ENCODE measurements at regions not wholly inside any gene's neighbourhood (a gene's known extent, or its start where the extent isn't known, plus 50 kb on each side); places are given as distances from the start of the nearest gene placed in this dataset.

- TF ChIP-seq CSDC2 (CRISPR knock-in tag; IDR thresholded peaks at IDR 0.05) (no peak), ZNF565 (CRISPR knock-in tag; conservative IDR thresholded peaks at IDR 0.05; ENCODE audit: low read depth) (no peak), OSR1 (CRISPR knock-in tag; IDR thresholded peaks at IDR 0.05) (no peak), TOX (CRISPR knock-in tag; IDR thresholded peaks at IDR 0.05; ENCODE audit: borderline replicate concordance) (no peak), TCF4 (CRISPR knock-in tag; IDR thresholded peaks at IDR 0.05; ENCODE audit: borderline replicate concordance) (no peak), ZFP3 (CRISPR knock-in tag; IDR thresholded peaks at IDR 0.05) (no peak), CSRNP3 (CRISPR knock-in tag; IDR thresholded peaks at IDR 0.05) (no peak), ISL1 (CRISPR knock-in tag; IDR thresholded peaks at IDR 0.05) (no peak), SNAI2 (CRISPR knock-in tag; IDR thresholded peaks at IDR 0.05) (no peak)
- TF ChIP-seq, protein P1, sequence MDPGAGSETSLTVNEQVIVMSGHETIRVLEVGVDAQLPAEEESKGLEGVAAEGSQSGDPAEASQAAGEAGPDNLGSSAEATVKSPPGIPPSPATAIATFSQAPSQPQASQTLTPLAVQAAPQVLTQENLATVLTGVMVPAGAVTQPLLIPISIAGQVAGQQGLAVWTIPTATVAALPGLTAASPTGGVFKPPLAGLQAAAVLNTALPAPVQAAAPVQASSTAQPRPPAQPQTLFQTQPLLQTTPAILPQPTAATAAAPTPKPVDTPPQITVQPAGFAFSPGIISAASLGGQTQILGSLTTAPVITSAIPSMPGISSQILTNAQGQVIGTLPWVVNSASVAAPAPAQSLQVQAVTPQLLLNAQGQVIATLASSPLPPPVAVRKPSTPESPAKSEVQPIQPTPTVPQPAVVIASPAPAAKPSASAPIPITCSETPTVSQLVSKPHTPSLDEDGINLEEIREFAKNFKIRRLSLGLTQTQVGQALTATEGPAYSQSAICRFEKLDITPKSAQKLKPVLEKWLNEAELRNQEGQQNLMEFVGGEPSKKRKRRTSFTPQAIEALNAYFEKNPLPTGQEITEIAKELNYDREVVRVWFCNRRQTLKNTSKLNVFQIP (CRISPR knock-in tag; IDR thresholded peaks at IDR 0.05; ENCODE audit: borderline replicate concordance, low read depth), result no peak
- TF ChIP-seq, protein P2, sequence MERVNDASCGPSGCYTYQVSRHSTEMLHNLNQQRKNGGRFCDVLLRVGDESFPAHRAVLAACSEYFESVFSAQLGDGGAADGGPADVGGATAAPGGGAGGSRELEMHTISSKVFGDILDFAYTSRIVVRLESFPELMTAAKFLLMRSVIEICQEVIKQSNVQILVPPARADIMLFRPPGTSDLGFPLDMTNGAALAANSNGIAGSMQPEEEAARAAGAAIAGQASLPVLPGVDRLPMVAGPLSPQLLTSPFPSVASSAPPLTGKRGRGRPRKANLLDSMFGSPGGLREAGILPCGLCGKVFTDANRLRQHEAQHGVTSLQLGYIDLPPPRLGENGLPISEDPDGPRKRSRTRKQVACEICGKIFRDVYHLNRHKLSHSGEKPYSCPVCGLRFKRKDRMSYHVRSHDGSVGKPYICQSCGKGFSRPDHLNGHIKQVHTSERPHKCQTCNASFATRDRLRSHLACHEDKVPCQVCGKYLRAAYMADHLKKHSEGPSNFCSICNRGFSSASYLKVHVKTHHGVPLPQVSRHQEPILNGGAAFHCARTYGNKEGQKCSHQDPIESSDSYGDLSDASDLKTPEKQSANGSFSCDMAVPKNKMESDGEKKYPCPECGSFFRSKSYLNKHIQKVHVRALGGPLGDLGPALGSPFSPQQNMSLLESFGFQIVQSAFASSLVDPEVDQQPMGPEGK (CRISPR knock-in tag; IDR thresholded peaks at IDR 0.05; ENCODE audit: borderline replicate concordance), result no peak
- TF ChIP-seq, protein P3, sequence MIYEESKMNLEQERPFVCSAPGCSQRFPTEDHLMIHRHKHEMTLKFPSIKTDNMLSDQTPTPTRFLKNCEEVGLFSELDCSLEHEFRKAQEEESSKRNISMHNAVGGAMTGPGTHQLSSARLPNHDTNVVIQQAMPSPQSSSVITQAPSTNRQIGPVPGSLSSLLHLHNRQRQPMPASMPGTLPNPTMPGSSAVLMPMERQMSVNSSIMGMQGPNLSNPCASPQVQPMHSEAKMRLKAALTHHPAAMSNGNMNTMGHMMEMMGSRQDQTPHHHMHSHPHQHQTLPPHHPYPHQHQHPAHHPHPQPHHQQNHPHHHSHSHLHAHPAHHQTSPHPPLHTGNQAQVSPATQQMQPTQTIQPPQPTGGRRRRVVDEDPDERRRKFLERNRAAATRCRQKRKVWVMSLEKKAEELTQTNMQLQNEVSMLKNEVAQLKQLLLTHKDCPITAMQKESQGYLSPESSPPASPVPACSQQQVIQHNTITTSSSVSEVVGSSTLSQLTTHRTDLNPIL (CRISPR knock-in tag; IDR thresholded peaks at IDR 0.05; ENCODE audit: low read depth), result no peak
- no peak for ATAC-seq
Observed at GRCh38 chr12:3944620-3945019, 71.4 kb upstream of the PARP11 start.

GRCh38 chr12:3938042-3938544 lies 64.9 kb upstream of the PARP11 start:
- TF ChIP-seq RARB (CRISPR knock-in tag; IDR thresholded peaks at IDR 0.05), result no peak
- no peak for TF ChIP-seq ZFP30 (CRISPR knock-in tag; IDR thresholded peaks at IDR 0.05)
- TF ChIP-seq ISL1 (CRISPR knock-in tag; IDR thresholded peaks at IDR 0.05), result no peak
- no peak for TF ChIP-seq ZFP3 (CRISPR knock-in tag; IDR thresholded peaks at IDR 0.05)
- TF ChIP-seq TOX (CRISPR knock-in tag; IDR thresholded peaks at IDR 0.05; ENCODE audit: borderline replicate concordance), result no peak
- TF ChIP-seq, protein P1 (CRISPR knock-in tag; IDR thresholded peaks at IDR 0.05; ENCODE audit: borderline replicate concordance, low read depth), result no peak
- no peak for TF ChIP-seq ZC3H10 (CRISPR knock-in tag; IDR thresholded peaks at IDR 0.05)
- TF ChIP-seq GLIS3 (CRISPR knock-in tag; IDR thresholded peaks at IDR 0.05), result no peak
- TF ChIP-seq SNAI2 (CRISPR knock-in tag; IDR thresholded peaks at IDR 0.05), result no peak
- no peak for TF ChIP-seq PPARA (CRISPR knock-in tag; IDR thresholded peaks at IDR 0.05; ENCODE audit: borderline replicate concordance)
- TF ChIP-seq TSHZ2 (CRISPR knock-in tag; IDR thresholded peaks at IDR 0.05), result no peak
- no peak for TF ChIP-seq OSR1 (CRISPR knock-in tag; IDR thresholded peaks at IDR 0.05)
- no peak for ATAC-seq

DNA sequence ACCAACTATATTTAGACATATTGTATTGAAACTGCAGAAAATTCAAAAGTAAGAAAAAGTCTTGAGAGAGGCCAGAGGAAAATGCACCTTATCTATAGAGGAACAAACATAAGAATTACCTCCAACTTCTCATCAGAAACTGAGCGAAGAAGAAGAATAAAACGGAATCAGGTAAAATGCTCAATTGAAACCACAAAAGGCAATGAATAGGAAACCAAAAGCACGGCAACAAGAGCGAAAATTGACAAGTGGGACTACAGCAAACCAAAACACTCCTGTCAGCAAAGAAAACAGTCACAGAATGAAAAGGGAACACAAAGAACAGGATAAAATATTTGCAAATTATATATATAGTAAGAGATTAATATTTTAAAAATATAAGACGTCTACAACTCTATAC lies 61.9 kb upstream of the PARP11 start:
- no peak for ATAC-seq
- TF ChIP-seq ESRRG (CRISPR knock-in tag; IDR thresholded peaks at IDR 0.05), result no peak
- TF ChIP-seq ISL1 (CRISPR knock-in tag; IDR thresholded peaks at IDR 0.05), result no peak
- TF ChIP-seq ZNF565 (CRISPR knock-in tag; conservative IDR thresholded peaks at IDR 0.05; ENCODE audit: low read depth), result no peak
- TF ChIP-seq, protein P3 (CRISPR knock-in tag; IDR thresholded peaks at IDR 0.05; ENCODE audit: low read depth), result no peak
